CMK (cell line): ENCODE measurements at regions not wholly inside any gene's neighbourhood (a gene's known extent, or its start where the extent isn't known, plus 50 kb on each side); places are given as distances from the start of the nearest gene placed in this dataset.
"Not testable (repeated sequence)": the region's sequence is repeated elsewhere in the genome, so short reads cannot be mapped to it uniquely, and the experiment has no call there.

Experiments used
- DNase-seq: peaks from one replicate; pipeline ENCODE4 v3.0.0-alpha.2; 2010; ENCODE audit warnings: low read depth

GRCh38 chr1:59214248-59215208 is 82.4 kb upstream of the FGGY start:
- DNase-seq = no peak

DNA sequence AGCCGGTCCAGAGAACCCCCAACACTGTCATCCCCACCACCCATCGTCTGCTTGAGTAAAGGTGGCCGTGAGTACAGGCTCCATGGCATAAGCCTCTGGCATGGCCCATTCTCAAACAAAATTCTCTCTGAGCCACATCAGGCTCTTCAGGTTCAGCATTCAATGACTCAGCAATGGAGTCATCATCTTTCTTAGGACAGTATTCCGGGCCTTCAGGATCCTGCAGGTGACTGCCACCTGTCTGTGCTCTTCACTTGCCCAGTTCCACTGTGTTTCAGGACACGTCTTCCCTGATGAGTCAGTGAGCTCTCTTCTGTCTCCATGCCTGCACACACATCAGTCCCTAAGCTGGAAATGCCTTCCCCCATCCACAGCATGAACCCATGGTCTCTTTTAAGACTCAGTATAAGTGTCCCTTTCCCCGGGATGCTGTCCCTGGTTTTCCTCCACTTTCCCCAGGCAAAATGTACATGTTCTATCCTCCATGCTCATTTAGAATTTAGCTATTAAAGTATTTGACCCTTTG is 81.1 kb upstream of the FGGY start:
- DNase-seq = no peak

- not testable (repeated sequence) for DNase-seq
Measured at GRCh38 chr1:59217439-59217838, 79.5 kb upstream of the FGGY start.

- DNase-seq = no peak
Measured at GRCh38 chr1:59218521-59219236, 78.2 kb upstream of the FGGY start.

- DNase-seq = no peak
Measured at GRCh38 chr1:59219916-59220315, 77.0 kb upstream of the FGGY start.

- DNase-seq = no peak
Measured at GRCh38 chr1:59220356-59220755, 76.5 kb upstream of the FGGY start.

- DNase-seq = no peak
Measured at GRCh38 chr1:59223198-59223597, 73.7 kb upstream of the FGGY start.

GRCh38 chr1:59223989-59224634 is 72.8 kb upstream of the FGGY start:
- no peak for DNase-seq

DNA sequence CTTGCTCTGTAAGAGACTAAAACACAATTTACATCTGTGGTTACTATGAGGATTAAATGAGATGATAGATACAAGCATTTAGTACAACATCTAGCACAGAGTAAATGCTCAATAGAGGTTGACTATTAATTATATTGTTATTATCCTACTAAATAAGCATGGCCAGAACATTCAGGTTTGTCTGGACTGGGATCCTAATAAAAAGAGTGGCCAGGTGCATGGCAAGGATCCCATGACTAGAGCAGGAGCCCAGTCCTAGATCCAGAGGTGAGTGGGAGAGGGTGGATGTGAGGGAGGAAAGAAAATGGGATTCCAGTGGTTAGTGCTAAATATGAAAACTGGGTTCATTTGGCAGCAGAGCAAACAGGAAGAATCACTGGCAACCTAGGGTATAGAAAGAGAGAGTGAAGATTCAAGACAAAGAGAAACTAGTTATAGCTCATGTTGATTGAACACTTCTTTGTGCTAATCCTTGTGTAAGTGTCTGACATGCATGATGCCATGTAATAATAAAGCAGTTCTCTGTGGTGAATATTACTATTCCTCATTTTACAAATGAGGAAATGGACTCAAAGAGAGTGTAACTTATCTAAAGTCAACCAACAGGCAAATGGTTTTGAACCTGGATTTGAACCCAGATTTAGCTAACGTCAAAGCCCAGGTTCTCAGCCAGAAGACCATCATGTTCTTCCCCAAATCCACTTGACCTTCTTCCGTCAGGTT is 71.1 kb upstream of the FGGY start:
- no peak for DNase-seq

- DNase-seq = no peak
Measured at GRCh38 chr1:59229138-59229537, 67.8 kb upstream of the FGGY start.

DNA sequence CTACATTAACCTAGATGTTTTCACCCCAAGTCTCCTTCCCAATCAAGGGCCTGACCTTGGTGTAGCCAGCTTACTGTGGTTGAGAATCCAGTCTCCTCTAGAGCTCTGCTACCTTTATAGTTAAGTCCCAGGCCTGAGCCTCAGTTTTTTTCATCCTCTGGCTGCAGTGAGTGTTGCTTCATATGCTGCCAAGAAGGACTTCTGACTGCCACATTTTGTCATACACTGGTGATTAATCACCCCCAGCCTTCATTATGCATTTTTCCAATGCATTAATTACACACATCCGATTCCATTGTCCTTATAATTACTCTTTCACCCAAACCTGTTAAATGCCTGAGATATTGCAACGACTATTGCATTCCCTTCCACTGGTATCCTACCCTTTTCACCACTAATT is 66.3 kb upstream of the FGGY start:
- DNase-seq = no peak

DNA sequence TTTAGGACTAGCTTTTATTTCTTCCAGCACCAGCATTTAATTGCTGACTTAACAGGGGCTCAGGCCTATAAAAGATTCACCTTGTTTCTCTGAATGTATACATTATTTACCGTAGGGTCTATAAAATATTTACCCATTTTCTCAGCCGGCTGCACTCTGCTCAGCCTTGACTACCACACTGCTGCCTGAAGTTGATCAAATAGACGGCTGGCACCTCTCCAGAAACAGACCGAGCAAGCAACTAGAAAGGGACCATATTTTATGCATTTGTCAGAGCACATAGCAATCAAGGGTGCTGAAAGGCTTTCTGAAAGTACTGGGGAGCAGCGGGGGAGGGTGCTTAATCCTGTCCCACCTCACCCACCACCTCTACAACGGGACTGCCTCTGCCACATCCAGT is 64.7 kb upstream of the FGGY start:
- no peak for DNase-seq

DNA sequence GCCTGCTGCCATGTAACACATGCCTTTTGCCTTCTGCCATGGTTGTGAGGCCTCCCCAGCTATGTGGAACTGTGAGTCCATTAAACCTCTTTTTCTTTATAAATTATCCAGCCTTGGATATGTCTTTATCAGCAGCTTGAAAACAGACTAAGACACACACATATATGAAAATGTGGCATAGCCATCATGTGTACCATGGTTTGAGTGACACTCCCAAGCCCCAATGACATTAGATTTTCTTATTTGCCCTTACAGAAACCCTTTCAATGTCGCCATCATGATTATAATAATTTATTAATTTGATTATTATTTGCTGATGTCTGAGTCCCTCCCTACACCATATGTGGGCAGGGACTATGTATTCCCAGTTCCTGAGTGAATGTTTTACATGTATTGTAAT is 63.5 kb upstream of the FGGY start:
- DNase-seq = no peak

- no peak for DNase-seq
Measured at GRCh38 chr1:59236721-59237545, 60.0 kb upstream of the FGGY start.

GRCh38 chr1:59237900-59238299 is 59.0 kb upstream of the FGGY start:
- DNase-seq = no peak

DNA sequence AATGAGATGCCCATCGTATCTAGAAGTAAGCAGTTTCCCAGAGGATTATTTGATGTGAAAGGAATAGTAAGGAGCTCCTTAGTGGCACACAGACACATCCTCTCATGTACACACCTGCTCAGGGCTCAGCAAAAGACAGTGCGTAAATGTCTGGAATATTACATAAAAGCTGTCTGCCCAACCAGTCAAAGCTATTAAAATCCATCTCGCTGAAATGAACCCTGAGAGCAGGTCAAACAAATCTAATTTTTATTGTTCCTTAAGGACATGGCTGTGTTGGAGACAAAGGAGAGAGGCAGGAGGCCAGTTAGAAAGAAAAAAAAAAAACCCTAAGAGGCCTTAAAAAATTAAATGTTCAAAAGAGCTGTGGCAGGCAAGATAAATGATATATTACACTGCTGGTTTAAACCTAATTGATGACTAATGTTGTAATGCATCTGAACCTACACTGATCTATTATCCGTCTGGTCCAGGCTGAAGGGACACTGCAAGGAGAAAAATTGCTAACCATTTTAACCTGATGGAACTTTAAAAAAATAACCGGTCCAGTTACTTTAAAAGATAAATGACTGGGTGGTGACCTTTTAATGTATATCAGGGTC is 58.5 kb upstream of the FGGY start:
- no peak for DNase-seq

- DNase-seq = no peak
Measured at GRCh38 chr1:59238993-59239392, 57.9 kb upstream of the FGGY start.

GRCh38 chr1:59241909-59242308 is 55.0 kb upstream of the FGGY start:
- DNase-seq = no peak

DNA sequence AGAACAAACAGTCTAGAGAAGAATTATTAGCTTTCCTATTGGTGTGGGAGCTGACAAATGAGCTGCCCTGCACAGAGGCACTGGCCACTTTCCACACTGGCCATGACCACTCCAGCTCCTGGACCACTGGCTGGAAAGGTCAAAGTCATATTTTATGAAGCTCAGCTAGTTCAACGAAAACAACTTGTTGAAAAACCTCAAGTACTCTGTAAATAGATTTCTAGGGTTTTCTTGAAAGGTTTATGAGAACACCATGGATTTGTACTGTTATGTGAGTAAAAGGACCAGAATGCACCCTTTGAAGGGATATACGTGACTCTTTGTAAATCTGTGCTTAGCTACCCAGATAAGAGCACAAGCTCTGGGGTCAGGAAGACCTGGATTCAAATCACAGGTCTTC is 54.5 kb upstream of the FGGY start:
- no peak for DNase-seq

GRCh38 chr1:59243550-59243949 is 53.3 kb upstream of the FGGY start:
- DNase-seq = no peak

DNA sequence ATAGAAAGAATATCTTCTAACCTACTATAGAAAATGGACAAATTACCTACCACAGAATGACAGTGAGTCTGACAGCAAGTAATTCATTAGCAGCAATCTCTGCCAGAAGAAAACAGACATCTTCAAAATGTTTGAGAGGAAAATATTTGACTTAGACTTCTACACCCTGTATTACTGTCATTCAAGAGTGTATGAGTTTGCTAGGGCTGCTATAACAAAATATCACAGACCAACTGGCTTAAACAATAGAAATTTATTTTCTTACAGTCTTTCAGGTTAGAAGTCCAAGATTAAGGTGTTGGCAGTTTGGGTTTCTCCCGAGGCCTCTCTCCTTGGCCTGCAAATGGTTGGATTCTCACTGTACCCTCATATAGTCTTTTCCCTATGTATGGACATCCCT is 52.9 kb upstream of the FGGY start:
- DNase-seq = no peak
